HS-5 (cell line): ENCODE measurements at regions not wholly inside any gene's neighbourhood (a gene's known extent, or its start where the extent isn't known, plus 50 kb on each side); places are given as distances from the start of the nearest gene placed in this dataset.
"Not testable (repeated sequence)": the region's sequence is repeated elsewhere in the genome, so short reads cannot be mapped to it uniquely, and the experiment has no call there.

Experiments
- DNase-seq: peaks from one replicate; pipeline ENCODE4 v3.0.0-alpha.2; 2012; ENCODE audit warnings: low read depth

GRCh38 chr10:36765782-36766414, 359.5 kb upstream of the ANKRD30A start:
- no peak for DNase-seq

- DNase-seq: no peak
Observed at GRCh38 chr10:36764823-36765222, 360.6 kb upstream of the ANKRD30A start.

DNA sequence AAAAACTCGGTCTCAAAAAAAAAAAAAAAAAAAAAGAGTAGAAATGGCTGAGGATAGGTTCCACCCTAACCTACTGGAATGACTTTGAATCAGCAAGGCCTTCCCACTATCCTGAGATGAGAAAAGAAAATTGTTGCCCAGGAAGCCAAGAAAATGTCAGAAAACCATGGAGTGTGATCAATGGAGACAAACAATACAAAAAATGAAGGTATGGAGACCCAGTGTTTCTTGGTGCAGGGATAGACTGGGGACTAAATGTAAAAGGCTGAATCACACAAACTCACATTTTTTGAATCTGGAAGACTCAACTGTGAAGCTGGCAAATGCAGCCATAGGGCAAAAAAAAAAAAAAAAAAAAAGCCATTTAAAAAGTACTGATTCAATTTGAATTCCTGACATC, 364.3 kb upstream of the ANKRD30A start:
- no peak for DNase-seq

DNA sequence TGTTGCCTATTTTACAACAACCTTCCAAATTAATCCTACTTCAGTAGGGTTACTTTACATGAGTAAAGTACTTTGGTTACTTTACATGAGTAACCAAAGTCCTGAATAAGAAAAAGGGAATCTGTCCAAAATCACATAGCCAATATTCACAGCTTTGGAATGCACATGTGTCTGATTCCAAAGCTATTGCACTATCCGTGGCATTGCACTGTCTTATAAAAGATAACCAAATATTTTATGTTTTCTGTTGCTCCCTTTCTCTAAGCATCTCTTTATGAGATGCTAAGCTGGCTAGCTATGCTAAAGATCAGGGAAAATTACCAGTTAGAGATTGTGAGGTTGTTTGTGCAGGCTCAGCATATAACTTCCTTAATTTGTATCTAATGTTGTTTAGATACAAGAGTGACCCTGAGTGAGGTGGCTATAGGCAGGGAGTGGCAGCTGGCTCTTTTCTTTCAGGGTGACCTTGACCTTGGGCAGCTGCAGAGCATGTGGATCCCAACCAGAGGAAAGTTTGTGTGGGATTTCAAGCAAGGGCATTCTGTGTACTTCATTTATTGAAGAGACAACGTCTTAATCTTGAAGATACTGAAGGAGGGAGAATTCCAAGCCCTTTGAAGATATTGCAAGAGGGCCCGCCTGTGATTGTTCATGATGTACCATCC, 366.1 kb upstream of the ANKRD30A start:
- peak; percentile 61 for DNase-seq

GRCh38 chr10:36748128-36748871, 377.1 kb upstream of the ANKRD30A start:
- DNase-seq: no peak

DNA sequence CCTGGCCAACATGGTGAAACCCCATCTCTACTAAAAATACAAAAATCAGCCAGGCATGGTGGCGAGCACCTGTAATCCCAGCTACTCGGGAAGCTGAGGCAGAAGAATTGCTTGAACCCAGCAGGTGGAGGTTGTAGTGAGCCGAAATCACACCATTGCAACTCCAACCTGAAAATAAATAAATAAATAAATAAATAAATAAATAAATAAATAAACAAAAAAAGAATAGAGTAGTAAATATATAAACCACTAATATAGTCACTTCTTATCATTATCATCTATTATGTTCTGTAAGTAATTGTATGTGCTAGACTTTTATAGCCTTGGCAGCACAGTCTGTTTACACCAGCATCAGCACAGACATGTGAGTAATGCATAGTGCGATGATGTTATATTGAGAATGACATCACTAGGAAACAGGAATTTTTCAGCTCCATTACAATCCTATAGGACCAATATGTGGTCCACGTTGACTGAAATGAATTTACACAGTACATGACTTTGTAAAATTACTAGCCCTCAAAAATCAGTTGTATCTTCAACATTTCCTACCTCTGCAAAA, 385.4 kb upstream of the ANKRD30A start:
- no peak for DNase-seq

GRCh38 chr10:36738738-36739431, 386.5 kb upstream of the ANKRD30A start:
- no peak for DNase-seq

GRCh38 chr10:36736311-36736710, 389.1 kb upstream of the ANKRD30A start:
- no peak for DNase-seq

DNA sequence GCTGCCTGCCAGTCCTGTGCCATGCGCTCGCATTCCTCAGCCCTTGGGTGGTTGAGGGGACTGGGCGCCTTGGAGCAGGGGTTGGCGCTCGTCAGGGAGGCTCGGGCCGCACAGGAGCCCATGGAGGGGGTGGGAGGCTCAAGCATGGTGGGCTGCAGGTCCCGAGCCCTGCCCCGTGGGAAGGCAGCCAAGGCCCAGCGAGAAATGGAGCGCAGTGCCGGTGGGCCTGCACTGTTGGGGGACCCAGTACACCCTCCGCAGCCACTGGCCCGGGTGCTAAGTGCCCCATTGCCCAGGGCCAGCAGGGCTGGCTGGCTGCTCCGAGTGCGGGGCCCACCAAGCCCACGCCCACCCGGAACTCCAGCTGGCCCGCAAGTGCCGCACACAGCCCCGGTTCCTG, 390.8 kb upstream of the ANKRD30A start:
- not testable (repeated sequence) for DNase-seq

DNA sequence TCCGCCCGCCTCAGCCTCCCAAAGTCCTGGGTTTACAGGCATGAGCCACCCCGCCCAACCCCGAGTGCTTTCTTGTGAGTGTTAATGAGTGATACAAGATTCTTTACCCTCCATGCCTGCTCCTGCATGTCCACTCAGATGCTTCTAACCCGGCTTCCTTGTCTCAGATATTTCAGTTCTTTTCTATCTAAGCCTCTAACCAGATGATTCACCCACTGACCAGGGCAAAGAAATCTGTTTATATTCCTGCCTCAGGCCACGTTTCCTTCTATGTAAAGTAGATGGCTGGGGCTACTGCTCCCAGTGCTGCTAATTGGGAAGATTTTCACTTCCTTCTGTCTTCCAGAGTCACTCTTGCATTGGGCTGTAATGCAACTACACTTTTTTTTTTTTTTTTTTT, 395.1 kb upstream of the ANKRD30A start:
- DNase-seq: no peak

DNA sequence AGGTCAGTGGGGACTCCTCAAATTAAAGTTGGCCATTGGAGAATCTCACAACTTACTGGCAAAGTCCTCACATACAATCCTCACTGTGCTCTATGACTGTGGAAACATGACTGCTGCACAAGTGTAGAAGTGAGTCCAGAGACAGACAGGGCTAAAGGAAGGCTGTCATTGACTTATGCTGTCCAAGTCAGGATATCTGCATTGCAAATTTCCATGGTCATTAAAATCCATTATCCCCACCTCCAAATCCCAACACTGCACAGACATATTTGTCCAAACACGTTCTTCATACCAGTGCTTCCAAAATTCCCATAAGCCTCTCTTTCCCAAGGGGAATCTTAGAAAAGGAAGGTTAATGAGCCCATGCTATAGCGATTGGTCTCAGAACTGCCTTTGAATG, 396.8 kb upstream of the ANKRD30A start:
- DNase-seq: no peak

DNA sequence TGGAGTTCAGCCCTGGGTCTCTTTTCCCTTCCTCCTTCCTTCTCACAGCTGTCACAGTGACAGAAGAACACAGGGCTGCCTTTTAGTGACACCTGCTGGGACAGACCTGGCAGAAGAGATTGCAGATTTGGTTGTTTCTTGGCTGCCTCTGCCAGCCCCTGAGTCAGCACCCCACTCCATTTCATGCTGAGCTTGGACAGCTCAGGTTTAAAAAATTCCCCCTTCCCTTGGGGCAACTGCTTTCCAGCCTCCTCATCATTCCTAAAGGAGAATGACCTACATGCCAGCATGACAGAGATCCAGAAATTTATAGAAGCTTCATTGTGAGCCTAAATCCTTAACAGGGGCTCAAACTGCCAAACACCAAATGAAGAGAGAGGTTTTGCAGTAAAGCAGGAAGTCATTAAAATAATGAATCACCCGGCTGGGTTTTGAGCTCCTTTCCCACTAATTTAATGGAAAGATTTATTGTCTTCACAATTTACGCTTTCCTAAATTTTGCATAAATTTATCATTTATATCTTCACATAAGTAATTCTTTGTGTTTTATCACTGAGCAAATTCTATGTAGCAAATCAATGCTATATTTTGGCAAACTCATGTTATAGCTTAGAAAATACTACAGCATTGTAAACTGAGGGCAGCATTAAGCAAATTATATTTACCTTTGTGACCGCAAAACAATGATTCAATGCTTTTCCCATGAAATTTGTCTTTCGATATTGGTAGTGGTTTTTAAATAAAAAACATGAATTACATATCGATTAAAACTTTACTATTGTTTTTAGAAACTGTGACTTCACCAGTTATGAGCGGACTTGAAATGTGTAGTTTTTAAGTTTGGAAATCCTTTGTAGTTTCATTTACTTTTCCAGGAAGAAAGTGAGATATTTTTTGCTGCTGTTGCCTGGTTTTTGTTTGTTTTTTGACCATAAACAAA, 399.5 kb upstream of the ANKRD30A start:
- DNase-seq: peak; percentile 68

DNA sequence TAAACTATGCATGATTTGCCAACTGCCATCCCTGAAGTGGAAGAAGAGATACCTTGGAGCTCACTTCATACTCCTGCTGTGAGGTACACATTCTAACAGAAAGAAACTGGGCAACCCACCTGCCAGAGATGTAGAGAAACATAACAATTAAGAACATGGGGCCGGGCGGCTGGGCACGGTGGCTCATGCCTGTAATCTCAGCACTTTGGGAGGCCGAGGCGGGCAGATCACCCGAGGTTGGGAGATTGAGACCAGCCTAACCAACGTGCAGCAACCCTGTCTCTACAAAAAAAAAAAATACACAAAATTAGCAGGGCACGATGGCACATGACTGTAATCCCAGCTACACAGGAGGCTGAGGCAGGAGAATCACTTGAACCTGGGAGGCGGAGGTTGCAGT, 402.6 kb upstream of the ANKRD30A start:
- no peak for DNase-seq

- no peak for DNase-seq
Observed at GRCh38 chr10:36721871-36722270, 403.5 kb upstream of the ANKRD30A start.

DNA sequence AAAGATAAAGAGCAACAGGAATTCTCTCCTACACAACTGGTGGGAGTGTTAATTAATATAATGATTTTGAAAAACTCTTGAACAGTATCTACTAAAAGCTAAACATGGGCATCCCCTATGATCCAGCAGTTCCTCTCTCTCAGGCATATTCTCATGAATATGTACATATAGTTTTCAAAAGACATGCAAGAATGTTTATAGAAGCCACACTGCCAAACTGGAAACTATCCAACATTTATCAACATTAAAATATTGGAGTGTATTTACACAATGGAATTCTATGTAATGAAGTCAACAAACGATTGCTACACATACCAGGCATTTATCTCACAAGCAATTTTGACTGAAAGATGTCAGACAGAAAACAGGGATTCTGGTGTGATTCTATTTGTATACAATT, 404.5 kb upstream of the ANKRD30A start:
- DNase-seq: no peak

- DNase-seq: no peak
Observed at GRCh38 chr10:36717118-36717517, 408.3 kb upstream of the ANKRD30A start.

DNA sequence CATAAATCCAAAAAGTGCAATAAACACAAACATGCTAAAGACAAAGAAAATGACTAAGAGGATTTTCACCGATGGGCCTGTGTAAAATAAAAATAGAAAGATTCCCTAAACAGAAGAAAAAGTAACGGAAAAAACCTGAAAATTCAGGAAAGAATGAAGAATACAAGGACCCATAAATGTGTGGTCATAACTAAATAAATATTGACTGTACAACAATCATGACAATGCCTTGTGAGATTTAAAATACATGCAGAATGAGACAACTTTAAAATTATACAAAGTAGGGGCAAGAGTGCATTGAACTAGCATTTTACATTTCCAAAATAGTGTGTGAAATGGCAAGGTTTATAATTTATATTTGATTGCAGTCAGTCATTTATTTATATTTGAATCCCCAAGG, 409.1 kb upstream of the ANKRD30A start:
- no peak for DNase-seq

DNA sequence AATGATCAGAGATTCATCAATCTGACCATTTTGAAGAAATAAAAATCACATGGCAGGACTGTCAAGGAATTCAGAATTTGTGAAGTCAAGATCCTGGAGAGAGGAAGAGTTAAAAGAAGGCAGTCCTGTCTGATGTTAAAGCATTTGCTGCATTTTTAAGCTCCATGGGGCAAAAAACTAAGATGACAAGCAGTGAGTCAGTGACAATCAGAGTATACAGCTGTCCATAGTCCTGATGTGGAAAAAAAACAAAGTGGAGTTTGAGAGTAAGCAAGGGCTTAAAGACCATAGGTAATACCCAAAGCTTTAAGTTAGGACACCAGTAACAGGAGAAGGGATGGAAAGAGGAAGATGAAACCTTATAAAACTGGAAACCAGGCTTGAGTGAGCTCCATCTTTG, 412.7 kb upstream of the ANKRD30A start:
- no peak for DNase-seq

- DNase-seq: no peak
Observed at GRCh38 chr10:36711361-36711760, 414.0 kb upstream of the ANKRD30A start.

GRCh38 chr10:36704124-36704523, 421.3 kb upstream of the ANKRD30A start:
- no peak for DNase-seq

DNA sequence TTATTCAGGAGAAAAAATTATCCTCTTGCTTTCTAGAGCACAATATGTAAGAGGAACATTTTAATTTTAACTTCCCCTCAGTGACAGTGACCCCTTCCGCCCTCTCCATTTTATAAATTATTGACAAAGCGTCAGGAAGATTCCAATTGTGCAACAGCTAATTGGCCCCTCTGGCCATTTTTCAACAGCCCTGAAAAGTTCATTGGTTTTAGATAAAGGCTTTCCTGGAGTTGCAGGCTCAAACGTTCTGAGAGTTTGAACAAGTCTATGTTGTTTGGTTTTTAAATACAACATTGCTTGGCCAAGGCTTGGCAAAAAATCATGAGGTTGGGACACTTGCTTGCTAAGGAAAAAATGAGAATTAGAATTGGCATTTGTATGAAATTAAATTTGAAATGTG, 422.2 kb upstream of the ANKRD30A start:
- DNase-seq: no peak
